ENCODE measurements at regions not wholly inside any gene's neighbourhood (a gene's known extent, or its start where the extent isn't known, plus 50 kb on each side); places are given as distances from the start of the nearest gene placed in this dataset.

- H3K4ac ChIP-seq (ENCODE audit: low read length): no peak overlapping the region
- H3K9me3 ChIP-seq (replicated peaks in 1 of 2; ENCODE audit: control insufficient read depth in 2 of 2, insufficient read depth in 1 of 2, low read depth in 1 of 2, low read length in 2 of 2): no peaks in the 10 kb centered on the region
- no peak overlapping the region for H3K27ac ChIP-seq (replicated peaks; ENCODE audit: low read length)
- no peak overlapping the region for H3K18ac ChIP-seq (ENCODE audit: low read length)
- no peak overlapping the region for H4K91ac ChIP-seq (ENCODE audit: low read depth, low read length, poor library complexity)
- DNase-seq (ENCODE audit: low spot score): no peak
- no peak overlapping the region for H2BK120ac ChIP-seq (ENCODE audit: low read depth, low read length)
- no peak overlapping the region for H2BK15ac ChIP-seq (ENCODE audit: low read length)
- H2AFZ ChIP-seq (ENCODE audit: low read length): no peak overlapping the region
- WGBS, 2 donors (ENCODE audit: extremely low coverage in 2 of 2, insufficient read length in 2 of 2, insufficient replicate concordance in 1 of 2): no CpG with 5 or more reads among the region's 1 CpG
- H3K9ac ChIP-seq (ENCODE audit: low read depth, low read length, poor library complexity): no peak overlapping the region
- no peak overlapping the region for H4K8ac ChIP-seq (ENCODE audit: low read depth, low read length)
- peaks cover 0 to 3% of the 10 kb centered on the region in 2 donors for H3K4me1 ChIP-seq (ENCODE audit: control insufficient read depth in 2 of 2, insufficient read depth in 1 of 2, low read depth in 1 of 2, low read length in 2 of 2)
- no peak overlapping the region for H3K23ac ChIP-seq (ENCODE audit: low read depth, low read length, poor library complexity)
- H2AK5ac ChIP-seq (ENCODE audit: low read depth, low read length): no peak overlapping the region
- no peak overlapping the region for H3K4me3 ChIP-seq (ENCODE audit: low read length in 2 of 2)
- no peaks in the 10 kb centered on the region for H3K79me1 ChIP-seq (ENCODE audit: low read depth, low read length)
- H2BK5ac ChIP-seq (ENCODE audit: low read length): no peak overlapping the region
- no peak overlapping the region for H3K14ac ChIP-seq (ENCODE audit: low read length)
- H2BK12ac ChIP-seq (ENCODE audit: low read length): no peak overlapping the region
- no peaks in the 10 kb centered on the region for H3K36me3 ChIP-seq (replicated peaks in 1 of 2; ENCODE audit: control insufficient read depth in 2 of 2, insufficient read depth in 2 of 2, low read length in 2 of 2)
- H3K4me2 ChIP-seq (ENCODE audit: insufficient read depth, low read length, poor library complexity, severe bottlenecking): no peak overlapping the region
- no peaks in the 10 kb centered on the region for H3K27me3 ChIP-seq (ENCODE audit: control insufficient read depth in 3 of 3, insufficient read depth in 3 of 3, low read depth in 1 of 3, low read length in 3 of 3)
These were observed 398.0 kb downstream of the CDH2 start for GRCh38 chr18:27778925-27779324.

DNA sequence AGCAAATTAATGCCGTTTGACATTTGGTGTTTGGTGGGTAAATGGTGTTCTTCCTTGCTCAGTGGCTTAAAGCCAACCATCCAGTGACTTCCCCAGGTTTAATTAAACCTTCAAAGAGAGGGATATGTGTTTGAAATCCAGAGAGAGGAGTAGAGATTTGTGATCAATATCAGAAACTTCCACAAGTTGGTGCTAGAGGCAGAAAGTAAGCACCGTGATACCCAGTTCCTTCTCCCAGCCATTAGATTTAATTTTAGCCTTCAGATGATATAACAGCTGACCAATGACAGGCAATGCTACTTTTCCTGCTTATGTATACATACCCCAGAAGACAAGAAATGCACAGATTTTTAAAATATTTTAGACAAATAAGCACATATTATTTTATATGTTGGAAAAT lies 398.5 kb downstream of the CDH2 start:
- no peak for DNase-seq (ENCODE audit: low spot score)
- Histone ChIP-seq H2BK120ac (ENCODE audit: low read depth, low read length) (no peak overlapping the region), H4K8ac (ENCODE audit: low read depth, low read length) (no peak overlapping the region), H3K14ac (ENCODE audit: low read length) (no peak overlapping the region), H3K27me3 (ENCODE audit: control insufficient read depth in 3 of 3, insufficient read depth in 3 of 3, low read depth in 1 of 3, low read length in 3 of 3) (no peaks in the 10 kb centered on the region), H4K91ac (ENCODE audit: low read depth, low read length, poor library complexity) (no peak overlapping the region), H2BK15ac (ENCODE audit: low read length) (no peak overlapping the region), H3K4ac (ENCODE audit: low read length) (no peak overlapping the region), H3K4me1 (ENCODE audit: control insufficient read depth in 2 of 2, insufficient read depth in 1 of 2, low read depth in 1 of 2, low read length in 2 of 2) (peaks cover 0 to under 1% of the 10 kb centered on the region in 2 donors), H3K79me1 (ENCODE audit: low read depth, low read length) (no peaks in the 10 kb centered on the region), H3K9me3 (replicated peaks in 1 of 2; ENCODE audit: control insufficient read depth in 2 of 2, insufficient read depth in 1 of 2, low read depth in 1 of 2, low read length in 2 of 2) (no peaks in the 10 kb centered on the region), H3K18ac (ENCODE audit: low read length) (no peak overlapping the region), H2BK12ac (ENCODE audit: low read length) (no peak overlapping the region), H3K9ac (ENCODE audit: low read depth, low read length, poor library complexity) (no peak overlapping the region), H3K4me2 (ENCODE audit: insufficient read depth, low read length, poor library complexity, severe bottlenecking) (no peak overlapping the region), H2AK5ac (ENCODE audit: low read depth, low read length) (no peak overlapping the region), H3K27ac (replicated peaks; ENCODE audit: low read length) (no peak overlapping the region), H3K23ac (ENCODE audit: low read depth, low read length, poor library complexity) (no peak overlapping the region), H2AFZ (ENCODE audit: low read length) (no peak overlapping the region), H2BK5ac (ENCODE audit: low read length) (no peak overlapping the region), H3K4me3 (ENCODE audit: low read length in 2 of 2) (no peak overlapping the region), H3K36me3 (replicated peaks in 1 of 2; ENCODE audit: control insufficient read depth in 2 of 2, insufficient read depth in 2 of 2, low read length in 2 of 2) (no peaks in the 10 kb centered on the region)
- WGBS, 2 donors (ENCODE audit: extremely low coverage in 2 of 2, insufficient read length in 2 of 2, insufficient replicate concordance in 1 of 2): no CpG with 5 or more reads among the region's 2 CpGs

GRCh38 chr18:27772081-27772480 lies 404.8 kb downstream of the CDH2 start:
- no peaks in the 10 kb centered on the region for H3K9me3 ChIP-seq (replicated peaks in 1 of 2; ENCODE audit: control insufficient read depth in 2 of 2, insufficient read depth in 1 of 2, low read depth in 1 of 2, low read length in 2 of 2)
- H2BK5ac ChIP-seq (ENCODE audit: low read length): no peak overlapping the region
- no peaks in the 10 kb centered on the region for H3K79me1 ChIP-seq (ENCODE audit: low read depth, low read length)
- H3K14ac ChIP-seq (ENCODE audit: low read length): no peak overlapping the region
- H2AK5ac ChIP-seq (ENCODE audit: low read depth, low read length): no peak overlapping the region
- no peaks in the 10 kb centered on the region for H3K27me3 ChIP-seq (ENCODE audit: control insufficient read depth in 3 of 3, insufficient read depth in 3 of 3, low read depth in 1 of 3, low read length in 3 of 3)
- H3K4me2 ChIP-seq (ENCODE audit: insufficient read depth, low read length, poor library complexity, severe bottlenecking): no peak overlapping the region
- H3K27ac ChIP-seq (replicated peaks; ENCODE audit: low read length): no peak overlapping the region
- H3K18ac ChIP-seq (ENCODE audit: low read length): no peak overlapping the region
- DNase-seq (ENCODE audit: low spot score): no peak
- H3K23ac ChIP-seq (ENCODE audit: low read depth, low read length, poor library complexity): no peak overlapping the region
- H3K36me3 ChIP-seq (replicated peaks in 1 of 2; ENCODE audit: control insufficient read depth in 2 of 2, insufficient read depth in 2 of 2, low read length in 2 of 2): no peaks in the 10 kb centered on the region
- H2BK12ac ChIP-seq (ENCODE audit: low read length): no peak overlapping the region
- H3K4me1 ChIP-seq (ENCODE audit: control insufficient read depth in 2 of 2, insufficient read depth in 1 of 2, low read depth in 1 of 2, low read length in 2 of 2): peaks cover 2% of the 10 kb centered on the region in 2 donors
- no peak overlapping the region for H4K91ac ChIP-seq (ENCODE audit: low read depth, low read length, poor library complexity)
- no peak overlapping the region for H2AFZ ChIP-seq (ENCODE audit: low read length)
- no peak overlapping the region for H3K9ac ChIP-seq (ENCODE audit: low read depth, low read length, poor library complexity)
- H2BK15ac ChIP-seq (ENCODE audit: low read length): no peak overlapping the region
- no peak overlapping the region for H3K4me3 ChIP-seq (ENCODE audit: low read length in 2 of 2)
- H2BK120ac ChIP-seq (ENCODE audit: low read depth, low read length): no peak overlapping the region
- WGBS, 2 donors (ENCODE audit: extremely low coverage in 2 of 2, insufficient read length in 2 of 2, insufficient replicate concordance in 1 of 2): no CpG with 5 or more reads among the region's 5 CpGs
- no peak overlapping the region for H4K8ac ChIP-seq (ENCODE audit: low read depth, low read length)
- no peak overlapping the region for H3K4ac ChIP-seq (ENCODE audit: low read length)

DNA sequence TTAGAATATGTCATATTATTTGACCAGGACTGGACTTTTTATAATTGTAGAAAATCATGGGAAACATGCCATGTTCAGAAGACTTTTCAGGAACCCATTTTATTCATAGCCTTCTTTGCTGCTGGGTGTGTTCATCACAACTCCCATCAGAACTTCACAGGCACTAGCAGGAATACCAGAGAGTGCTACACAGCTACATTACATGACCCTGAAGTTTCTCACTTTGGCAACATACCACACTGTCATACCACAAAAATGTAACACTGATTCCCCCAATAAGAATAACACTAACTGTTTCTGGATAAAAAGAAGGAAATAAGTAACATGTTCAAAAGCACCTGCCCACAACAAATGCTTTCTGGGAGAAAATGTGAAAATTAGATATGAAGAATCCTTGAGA lies 405.4 kb downstream of the CDH2 start:
- no peak overlapping the region for H3K4me3 ChIP-seq (ENCODE audit: low read length in 2 of 2)
- no peak overlapping the region for H3K4me2 ChIP-seq (ENCODE audit: insufficient read depth, low read length, poor library complexity, severe bottlenecking)
- no peak overlapping the region for H2BK12ac ChIP-seq (ENCODE audit: low read length)
- H4K8ac ChIP-seq (ENCODE audit: low read depth, low read length): no peak overlapping the region
- H2BK15ac ChIP-seq (ENCODE audit: low read length): no peak overlapping the region
- no peak overlapping the region for H2AFZ ChIP-seq (ENCODE audit: low read length)
- no peaks in the 10 kb centered on the region for H3K36me3 ChIP-seq (replicated peaks in 1 of 2; ENCODE audit: control insufficient read depth in 2 of 2, insufficient read depth in 2 of 2, low read length in 2 of 2)
- H2BK5ac ChIP-seq (ENCODE audit: low read length): no peak overlapping the region
- no peak overlapping the region for H3K27ac ChIP-seq (replicated peaks; ENCODE audit: low read length)
- DNase-seq (ENCODE audit: low spot score): no peak
- no peak overlapping the region for H3K9ac ChIP-seq (ENCODE audit: low read depth, low read length, poor library complexity)
- H3K23ac ChIP-seq (ENCODE audit: low read depth, low read length, poor library complexity): no peak overlapping the region
- no peak overlapping the region for H2BK120ac ChIP-seq (ENCODE audit: low read depth, low read length)
- H3K18ac ChIP-seq (ENCODE audit: low read length): no peak overlapping the region
- H3K14ac ChIP-seq (ENCODE audit: low read length): no peak overlapping the region
- no peak overlapping the region for H2AK5ac ChIP-seq (ENCODE audit: low read depth, low read length)
- no peak overlapping the region for H4K91ac ChIP-seq (ENCODE audit: low read depth, low read length, poor library complexity)
- H3K79me1 ChIP-seq (ENCODE audit: low read depth, low read length): no peaks in the 10 kb centered on the region
- peaks cover 2% of the 10 kb centered on the region in 2 donors for H3K4me1 ChIP-seq (ENCODE audit: control insufficient read depth in 2 of 2, insufficient read depth in 1 of 2, low read depth in 1 of 2, low read length in 2 of 2)
- H3K4ac ChIP-seq (ENCODE audit: low read length): no peak overlapping the region
- no peaks in the 10 kb centered on the region for H3K27me3 ChIP-seq (ENCODE audit: control insufficient read depth in 3 of 3, insufficient read depth in 3 of 3, low read depth in 1 of 3, low read length in 3 of 3)
- no peaks in the 10 kb centered on the region for H3K9me3 ChIP-seq (replicated peaks in 1 of 2; ENCODE audit: control insufficient read depth in 2 of 2, insufficient read depth in 1 of 2, low read depth in 1 of 2, low read length in 2 of 2)

Measured in neuronal stem cell (in vitro differentiated cells).